IPS-18c (cell line): ENCODE measurements at regions not wholly inside any gene's neighbourhood (a gene's known extent, or its start where the extent isn't known, plus 50 kb on each side); places are given as distances from the start of the nearest gene placed in this dataset.

Experiments used
- H3K4me3 ChIP-seq: 2 replicates; pipeline ENCODE4 v1.7.0; 2013; ENCODE audit warnings: low read depth, mild to moderate bottlenecking, low read length, moderate library complexity; ENCODE audit not compliant: insufficient read depth
- H3K9me3 ChIP-seq: one replicate; pipeline ENCODE4 v1.6.1; 2013; ENCODE audit warnings: mild to moderate bottlenecking, low read length, moderate library complexity; ENCODE audit not compliant: control insufficient read depth, insufficient read depth

- no peaks in the 10 kb centered on the region for H3K9me3 ChIP-seq
- no peak overlapping the region for H3K4me3 ChIP-seq
Observed at GRCh38 chr12:93102744-93103143, 173.6 kb upstream of the EEA1 start.

- Histone ChIP-seq H3K9me3 (no peaks in the 10 kb centered on the region), H3K4me3 (no peak overlapping the region)
Observed at GRCh38 chr12:93103154-93103553, 174.1 kb upstream of the EEA1 start.

- Histone ChIP-seq H3K4me3 (no peak overlapping the region), H3K9me3 (no peaks in the 10 kb centered on the region)
Observed at GRCh38 chr12:93104535-93104934, 175.4 kb upstream of the EEA1 start.

- Histone ChIP-seq H3K9me3 (no peaks in the 10 kb centered on the region), H3K4me3 (no peak overlapping the region)
Observed at GRCh38 chr12:93106910-93107309, 177.8 kb upstream of the EEA1 start.

GRCh38 chr12:93107514-93108312 is 178.6 kb upstream of the EEA1 start:
- Histone ChIP-seq H3K4me3 (no peak overlapping the region), H3K9me3 (no peaks in the 10 kb centered on the region)

GRCh38 chr12:93108985-93109384 is 179.9 kb upstream of the EEA1 start:
- Histone ChIP-seq H3K9me3 (no peaks in the 10 kb centered on the region), H3K4me3 (no peak overlapping the region)

GRCh38 chr12:93109551-93110203 is 180.6 kb upstream of the EEA1 start:
- H3K9me3 ChIP-seq, result no peaks in the 10 kb centered on the region
- H3K4me3 ChIP-seq, result no peak overlapping the region

GRCh38 chr12:93111773-93112172 is 182.7 kb upstream of the EEA1 start:
- Histone ChIP-seq H3K9me3 (no peaks in the 10 kb centered on the region), H3K4me3 (no peak overlapping the region)

- Histone ChIP-seq H3K9me3 (no peaks in the 10 kb centered on the region), H3K4me3 (no peak overlapping the region)
Observed at GRCh38 chr12:93113317-93114006, 184.4 kb upstream of the EEA1 start.

- Histone ChIP-seq H3K9me3 (no peaks in the 10 kb centered on the region), H3K4me3 (no peak overlapping the region)
Observed at GRCh38 chr12:93115198-93115601, 186.1 kb upstream of the EEA1 start.

- H3K9me3 ChIP-seq, result no peaks in the 10 kb centered on the region
Observed at GRCh38 chr12:93115646-93116045, 186.6 kb upstream of the EEA1 start.

GRCh38 chr12:93116632-93117031 is 187.5 kb upstream of the EEA1 start:
- Histone ChIP-seq H3K4me3 (no peak overlapping the region), H3K9me3 (no peaks in the 10 kb centered on the region)

More at GRCh38 chr12:93115646-93116045, 186.6 kb upstream of the EEA1 start:
- H3K4me3 ChIP-seq, result no peak overlapping the region

- no peak overlapping the region for H3K4me3 ChIP-seq
- H3K9me3 ChIP-seq, result no peaks in the 10 kb centered on the region
Observed at GRCh38 chr12:93121729-93122488, 192.8 kb upstream of the EEA1 start.

GRCh38 chr12:93122569-93123091 is 193.5 kb upstream of the EEA1 start:
- no peaks in the 10 kb centered on the region for H3K9me3 ChIP-seq
- H3K4me3 ChIP-seq, result no peak overlapping the region

GRCh38 chr12:93125126-93125525 is 196.0 kb upstream of the EEA1 start:
- no peak overlapping the region for H3K4me3 ChIP-seq

GRCh38 chr12:93126069-93126474 is 197.0 kb upstream of the EEA1 start:
- H3K9me3 ChIP-seq, result no peaks in the 10 kb centered on the region
- no peak overlapping the region for H3K4me3 ChIP-seq

More at GRCh38 chr12:93125126-93125525, 196.0 kb upstream of the EEA1 start:
- H3K9me3 ChIP-seq, result no peaks in the 10 kb centered on the region

GRCh38 chr12:93127107-93127560 is 198.0 kb upstream of the EEA1 start:
- Histone ChIP-seq H3K9me3 (no peaks in the 10 kb centered on the region), H3K4me3 (no peak overlapping the region)
